Fibroblast of peridontal ligament (primary cell): ENCODE measurements at regions not wholly inside any gene's neighbourhood (a gene's known extent, or its start where the extent isn't known, plus 50 kb on each side); places are given as distances from the start of the nearest gene placed in this dataset.

Experiments
- DNase-seq: peaks from one replicate; pipeline ENCODE4 v3.0.0-alpha.2; 2010; ENCODE audit errors: extremely low read depth

DNA sequence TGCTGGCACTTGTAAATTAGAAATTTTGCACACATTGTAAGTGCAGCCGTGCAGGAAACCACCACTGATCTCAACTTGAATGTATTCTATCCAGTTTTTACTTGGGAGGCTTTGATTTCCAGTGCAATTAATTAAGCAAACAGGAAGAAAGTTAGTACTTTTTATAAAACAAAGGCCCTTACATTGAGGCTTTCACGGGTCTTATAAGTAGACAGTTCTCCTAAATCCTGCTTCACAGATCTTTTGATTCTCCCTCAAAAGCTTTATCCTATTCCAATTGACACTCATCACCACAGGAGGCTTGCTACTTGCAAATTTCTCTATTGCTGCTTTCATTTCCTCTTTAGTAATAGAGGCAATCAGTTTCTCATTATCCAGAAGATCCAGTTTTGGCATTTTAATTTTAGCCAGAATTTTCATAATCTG is 90.1 kb downstream of the ERCC5 start:
- no peak for DNase-seq

DNA sequence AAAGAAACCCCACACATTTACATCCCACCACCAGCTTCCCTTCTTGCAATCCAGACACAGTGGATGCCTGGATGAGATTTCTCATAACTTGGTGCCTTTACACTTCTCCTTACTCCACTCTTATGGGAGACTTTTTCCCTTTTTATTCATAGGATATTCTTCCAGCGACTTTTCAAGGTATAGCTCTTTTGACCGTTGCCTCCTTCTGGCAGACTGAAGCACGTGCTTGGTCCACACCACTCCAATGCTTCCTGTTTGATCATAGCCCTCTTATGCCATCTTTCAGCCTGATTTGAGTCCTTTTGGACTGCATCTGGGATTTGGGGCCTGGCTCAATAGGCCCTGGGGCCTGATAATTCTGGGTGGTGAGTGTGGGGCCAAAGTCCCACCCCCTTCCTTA is 87.7 kb downstream of the ERCC5 start:
- no peak for DNase-seq

DNA sequence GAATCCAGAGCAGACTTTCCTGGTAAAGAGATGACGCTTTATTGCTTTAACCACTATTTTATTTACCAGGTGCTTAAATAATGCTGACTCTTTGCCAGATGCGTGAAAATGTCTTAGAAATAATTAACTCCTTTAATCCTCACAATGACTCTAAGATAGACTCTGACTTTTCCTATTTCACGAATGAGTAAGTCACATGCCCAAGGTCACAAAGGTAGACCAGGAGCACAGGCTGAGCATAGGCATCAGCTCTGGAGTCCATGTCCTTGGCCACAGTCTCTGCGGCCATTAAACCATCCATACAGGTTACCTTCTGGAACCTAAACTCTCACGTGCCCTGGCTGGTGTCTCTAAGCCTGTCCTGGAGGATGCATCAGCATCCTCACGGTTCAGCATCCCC is 87.3 kb downstream of the ERCC5 start:
- DNase-seq: no peak

GRCh38 chr13:102932331-102932730 is 86.5 kb downstream of the ERCC5 start:
- DNase-seq: no peak

DNA sequence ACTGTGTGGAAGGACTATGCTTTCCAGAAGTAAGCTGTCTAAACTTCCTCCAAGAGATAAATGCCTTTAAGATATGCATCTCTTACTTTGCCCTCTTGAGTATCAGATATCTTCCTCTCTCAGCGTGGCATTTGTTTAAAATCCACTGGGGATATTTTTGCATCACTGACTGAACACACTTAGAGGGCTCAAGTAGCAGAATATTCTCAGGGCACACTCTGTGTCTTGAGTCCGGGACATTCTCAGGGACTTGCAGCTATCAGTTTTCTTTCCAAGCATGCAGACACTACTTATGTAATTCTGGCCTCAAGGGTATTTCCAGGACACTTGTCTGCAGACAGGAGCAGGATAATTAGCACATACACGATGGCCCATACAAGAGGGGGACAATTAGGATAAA is 84.7 kb downstream of the ERCC5 start:
- no peak for DNase-seq

- DNase-seq: no peak
Observed at GRCh38 chr13:102928941-102929675, 83.3 kb downstream of the ERCC5 start.
